ENCODE measurements at regions not wholly inside any gene's neighbourhood (a gene's known extent, or its start where the extent isn't known, plus 50 kb on each side); places are given as distances from the start of the nearest gene placed in this dataset.

DNA sequence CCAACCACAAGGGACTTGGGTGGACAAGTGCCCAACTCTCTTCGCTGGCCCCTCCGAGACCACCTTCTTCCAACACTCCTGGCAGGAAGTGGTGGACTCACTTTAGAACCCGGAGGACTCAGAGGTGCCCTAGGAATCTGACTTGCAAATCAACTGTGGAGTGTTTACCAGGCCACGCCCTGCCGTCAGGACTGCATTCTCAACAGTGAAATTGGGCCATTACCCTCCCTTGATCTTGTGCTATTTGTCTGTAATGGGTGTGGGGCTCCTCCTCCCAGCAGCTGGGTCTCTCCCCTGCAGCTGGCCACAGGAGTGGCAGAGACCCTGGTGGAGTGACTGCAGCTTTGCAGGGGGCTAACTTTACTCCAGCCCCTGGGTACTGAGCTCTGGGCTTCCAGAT lies 212.2 kb upstream of the RPL38 start:
- DNase-seq: no peak

DNA sequence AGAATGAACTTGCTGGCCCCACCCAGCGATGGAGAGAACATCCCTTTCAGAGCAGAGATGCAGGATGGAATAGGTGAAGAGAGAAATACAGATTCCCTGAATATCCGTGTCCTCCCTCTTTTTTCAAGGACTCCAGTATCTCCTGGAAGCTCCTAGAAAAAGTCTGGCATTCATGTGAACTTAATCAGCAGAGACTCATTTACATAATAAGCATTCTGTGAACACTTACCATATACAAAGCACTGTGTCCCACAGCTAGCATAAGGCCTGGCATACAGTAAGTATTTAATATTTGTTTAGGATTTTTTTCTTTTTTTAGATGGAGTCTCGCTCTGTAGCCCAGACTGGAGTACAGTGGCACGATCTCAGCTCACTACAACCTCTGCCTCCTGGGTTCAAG lies 208.5 kb upstream of the RPL38 start:
- DNase-seq: no peak

DNA sequence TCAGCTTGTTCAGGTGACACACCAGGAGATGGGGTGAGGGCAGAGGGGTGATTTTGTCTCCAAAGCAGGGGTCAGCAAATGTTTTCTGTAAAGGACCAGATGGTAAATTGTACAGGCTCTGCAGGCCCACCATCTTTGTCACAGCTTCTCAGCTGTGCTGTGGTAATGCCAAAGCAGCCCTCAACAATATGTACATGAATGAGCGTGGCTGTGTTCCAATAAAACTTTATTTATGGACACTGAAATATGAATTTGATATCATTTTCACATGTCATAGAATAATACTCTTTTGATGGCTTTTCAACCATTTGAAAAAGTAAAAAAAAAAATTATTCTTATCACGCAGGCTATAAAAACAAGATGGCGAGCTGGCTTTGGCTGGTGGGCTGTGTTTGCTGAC lies 206.4 kb upstream of the RPL38 start:
- no peak for DNase-seq

DNA sequence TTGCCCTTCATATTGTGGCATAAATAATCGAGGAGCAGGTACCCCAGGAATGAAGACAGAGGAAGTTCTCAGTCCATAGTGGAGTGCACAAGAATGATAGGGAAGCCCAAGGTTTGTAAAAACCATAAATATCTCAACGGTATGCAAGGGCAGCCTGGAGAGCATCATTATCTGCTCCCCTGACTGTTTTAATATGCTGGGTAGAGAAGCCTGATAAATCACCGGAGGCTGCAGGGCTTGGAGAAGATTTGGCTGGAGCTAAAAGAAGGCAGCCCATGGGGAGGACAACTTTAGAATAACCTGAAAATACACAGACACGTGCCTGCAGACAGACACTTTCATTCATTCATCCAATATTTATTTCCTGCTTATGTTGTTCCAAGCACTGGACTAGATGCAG lies 205.2 kb upstream of the RPL38 start:
- no peak for DNase-seq

DNA sequence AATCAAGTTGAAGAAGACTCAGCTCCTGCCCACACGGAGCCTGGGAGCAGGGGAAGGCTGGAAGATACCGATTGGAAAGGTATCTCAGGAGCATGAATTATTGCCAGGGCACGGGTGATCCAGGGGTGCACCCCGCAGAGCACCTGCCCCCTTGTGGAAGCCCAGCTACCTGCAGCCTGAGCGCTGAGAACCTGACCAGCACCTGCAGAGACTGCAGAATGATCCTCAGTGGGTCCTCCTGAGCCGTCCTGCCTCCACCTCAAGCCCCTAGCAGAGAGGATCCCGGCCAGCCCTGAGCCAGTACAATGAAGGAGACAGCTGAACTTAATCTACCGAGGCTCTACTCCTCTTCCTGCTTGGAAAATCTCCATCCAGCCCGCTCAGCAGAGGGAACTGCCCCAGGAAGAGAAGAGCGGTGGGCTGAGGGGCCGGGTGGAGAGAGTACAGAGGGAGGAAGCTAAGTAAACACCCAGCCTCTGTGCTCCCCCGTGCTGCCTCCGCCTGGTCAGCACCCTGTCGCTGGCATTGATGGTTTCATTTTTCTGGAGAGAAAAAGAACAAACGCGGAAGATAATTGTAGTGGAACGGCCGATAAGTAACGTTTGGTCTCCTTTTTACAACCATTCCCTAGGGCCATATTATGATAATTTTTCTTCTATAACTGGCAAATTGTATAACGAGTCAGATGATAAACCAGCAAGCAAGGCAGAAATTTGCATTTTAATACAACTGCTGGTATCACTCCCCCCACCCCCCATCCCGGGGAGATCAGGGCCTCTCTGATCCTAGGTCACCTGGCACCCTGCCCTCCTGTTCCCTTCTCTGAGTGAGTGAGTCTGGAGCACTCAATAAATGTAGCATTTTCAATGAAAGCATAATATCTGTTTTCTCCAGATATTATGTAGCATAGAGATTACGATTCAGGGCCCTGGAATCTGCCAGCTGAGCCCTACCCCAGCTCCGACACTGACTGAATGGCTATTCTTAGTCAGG lies 204.5 kb upstream of the RPL38 start:
- peak; percentile 81 for DNase-seq

DNA sequence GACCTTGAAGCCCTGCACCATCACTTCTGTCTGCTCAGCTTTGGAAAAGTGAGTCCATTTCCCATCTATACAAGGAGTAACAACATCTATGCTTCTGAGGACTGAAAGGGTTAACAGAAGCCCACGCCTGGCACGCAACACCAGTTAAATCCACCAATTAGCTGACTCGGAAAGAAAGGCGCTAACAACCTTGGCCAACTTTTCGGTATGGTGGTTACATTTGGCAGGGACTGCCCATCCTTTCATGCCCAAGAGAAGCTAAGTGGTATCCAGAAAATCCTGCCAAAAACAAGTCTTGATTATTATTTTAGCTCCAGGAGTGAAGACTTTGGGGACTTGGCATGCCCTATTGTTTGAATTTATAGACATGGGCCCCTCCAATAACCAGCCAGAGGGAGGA lies 202.3 kb upstream of the RPL38 start:
- no peak for DNase-seq

DNA sequence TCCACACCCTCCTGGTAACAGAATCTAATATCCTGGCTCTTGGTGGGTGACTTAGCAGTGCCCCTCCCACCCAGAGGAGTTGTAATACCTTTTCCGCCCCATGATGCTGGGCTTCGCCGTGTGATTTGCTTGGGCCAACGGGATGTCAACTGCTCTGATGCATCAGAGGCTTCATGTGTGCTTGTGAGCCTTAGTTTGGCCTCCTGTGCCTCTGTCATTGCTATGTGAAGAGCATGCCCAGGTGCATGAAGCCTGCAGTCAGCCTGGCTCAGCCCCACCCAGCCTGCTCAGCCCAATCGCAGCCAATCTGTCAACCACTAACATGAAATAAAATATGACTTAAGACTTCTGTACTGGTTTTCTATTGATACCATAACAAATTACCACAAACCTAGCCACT lies 201.2 kb upstream of the RPL38 start:
- no peak for DNase-seq

DNA sequence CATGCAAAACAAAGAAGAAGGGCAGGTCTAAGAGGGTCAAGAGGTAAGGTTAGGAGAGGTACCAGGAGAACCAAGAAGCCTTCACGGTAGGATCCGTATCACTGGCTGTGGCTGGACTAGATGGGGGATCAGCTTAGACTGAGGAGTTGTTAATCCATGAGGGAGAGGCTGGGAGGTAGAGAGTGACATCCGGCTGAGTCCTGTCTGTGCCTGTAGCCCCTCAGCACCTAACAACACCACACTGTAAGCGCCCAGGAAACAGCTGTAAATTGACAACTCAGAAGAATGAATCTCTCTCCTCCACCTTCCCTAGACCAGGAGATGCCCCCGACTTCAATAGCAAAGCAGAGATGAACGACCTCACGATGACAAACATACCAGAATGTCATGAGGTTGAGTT lies 199.4 kb upstream of the RPL38 start:
- no peak for DNase-seq

DNA sequence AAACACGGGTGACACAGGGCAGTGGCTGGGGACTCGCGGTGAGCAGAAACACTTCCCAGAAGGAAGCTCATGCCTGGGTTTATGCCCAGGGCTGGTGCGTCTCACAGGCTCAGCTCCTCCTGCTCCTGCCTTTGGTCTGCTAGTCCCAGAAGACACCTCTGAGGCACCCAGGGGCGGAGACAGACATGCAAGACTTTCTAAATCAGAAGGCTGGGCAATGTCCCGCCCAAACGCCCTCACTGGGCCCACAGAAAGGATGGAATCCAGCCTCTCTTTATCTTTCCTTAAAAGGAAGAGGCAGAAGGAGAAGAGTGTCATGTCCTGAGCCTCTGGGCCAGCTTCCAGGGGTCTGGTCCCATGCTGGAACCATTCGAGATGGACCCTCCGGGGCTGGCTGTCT lies 197.7 kb upstream of the RPL38 start:
- DNase-seq: no peak

DNA sequence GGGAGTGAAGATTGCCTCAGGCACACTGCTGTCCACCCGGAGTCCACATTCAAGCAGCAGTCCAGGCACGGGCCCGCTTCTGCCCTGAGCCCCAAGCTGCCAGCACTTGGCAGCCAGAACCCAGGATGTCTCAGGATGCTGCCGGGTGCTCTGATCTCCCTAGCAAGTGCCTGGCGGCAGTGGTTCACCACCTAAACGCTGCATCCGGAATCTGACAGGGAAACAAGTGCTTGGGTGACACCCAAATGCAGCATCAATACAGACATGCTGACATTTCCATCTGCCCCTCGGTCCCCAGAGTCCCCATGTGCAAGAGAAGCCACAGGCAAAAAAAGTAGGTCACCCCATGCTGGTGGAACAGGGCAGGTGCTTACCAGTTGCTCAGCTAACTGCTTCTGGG lies 197.1 kb upstream of the RPL38 start:
- no peak for DNase-seq

DNA sequence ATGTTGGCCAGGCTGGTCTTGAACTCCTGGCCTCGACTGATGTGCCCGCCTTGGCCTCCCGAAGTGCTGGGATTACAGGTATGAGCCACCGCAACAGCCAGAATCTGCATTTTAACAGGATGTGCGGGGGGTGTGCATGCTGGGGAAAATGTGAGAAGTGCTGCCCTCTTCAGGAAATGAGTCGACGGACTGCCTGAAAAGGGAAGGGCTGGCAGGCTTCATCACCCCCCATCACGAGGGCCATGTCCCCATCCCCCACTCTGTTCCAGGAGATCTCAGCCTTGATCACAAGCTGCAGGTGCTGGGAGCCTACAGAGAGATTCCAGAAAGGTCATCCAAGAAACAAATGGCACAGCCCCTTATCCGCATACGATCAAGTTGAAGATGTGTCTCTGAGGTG lies 195.3 kb upstream of the RPL38 start:
- DNase-seq: peak; percentile 53

DNA sequence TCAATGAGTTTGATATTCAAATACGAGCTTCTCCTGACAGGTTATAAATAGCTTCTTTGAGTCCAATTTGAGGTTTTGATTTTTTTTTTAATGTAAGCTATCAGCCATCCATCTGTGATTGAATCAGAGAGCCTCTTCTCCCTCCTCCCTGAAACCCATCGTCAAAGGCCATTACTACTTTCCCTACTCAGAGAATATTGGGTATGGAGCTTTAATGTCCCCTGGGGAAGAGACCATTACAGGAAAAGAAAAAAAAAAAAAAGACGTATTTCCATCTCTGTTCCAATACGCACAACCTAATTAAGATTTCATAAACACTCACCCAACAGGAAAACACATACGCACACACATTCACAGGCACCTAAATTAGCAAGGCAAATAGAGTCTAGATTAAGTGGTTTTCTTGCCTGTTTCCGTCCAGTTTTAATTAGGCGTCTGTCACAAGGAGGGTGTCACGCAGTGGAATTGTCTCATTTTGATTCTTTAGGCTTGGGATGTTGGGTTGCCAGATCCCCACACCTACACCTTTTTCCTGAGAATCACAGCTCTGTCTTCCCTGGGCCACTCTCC lies 194.3 kb upstream of the RPL38 start:
- no peak for DNase-seq

DNA sequence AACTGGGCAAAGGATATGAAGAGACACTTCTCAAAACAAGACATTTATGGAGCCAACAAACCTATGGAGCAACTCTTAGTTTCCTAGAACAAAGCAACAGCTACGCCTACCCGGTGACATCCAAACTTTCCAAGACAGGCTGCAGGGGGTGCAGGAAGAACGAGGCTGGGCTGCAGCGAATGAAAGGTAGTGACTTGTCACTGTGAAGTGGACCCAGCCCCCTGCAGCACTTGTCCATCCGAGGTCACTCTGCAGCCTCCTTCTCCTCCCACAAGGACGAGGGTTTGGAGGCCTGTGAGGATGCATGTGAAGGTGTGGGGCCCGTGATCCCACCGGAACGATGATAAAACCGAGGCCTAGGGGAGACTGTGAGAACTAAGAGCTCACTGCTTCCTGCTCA lies 192.6 kb upstream of the RPL38 start:
- no peak for DNase-seq

DNA sequence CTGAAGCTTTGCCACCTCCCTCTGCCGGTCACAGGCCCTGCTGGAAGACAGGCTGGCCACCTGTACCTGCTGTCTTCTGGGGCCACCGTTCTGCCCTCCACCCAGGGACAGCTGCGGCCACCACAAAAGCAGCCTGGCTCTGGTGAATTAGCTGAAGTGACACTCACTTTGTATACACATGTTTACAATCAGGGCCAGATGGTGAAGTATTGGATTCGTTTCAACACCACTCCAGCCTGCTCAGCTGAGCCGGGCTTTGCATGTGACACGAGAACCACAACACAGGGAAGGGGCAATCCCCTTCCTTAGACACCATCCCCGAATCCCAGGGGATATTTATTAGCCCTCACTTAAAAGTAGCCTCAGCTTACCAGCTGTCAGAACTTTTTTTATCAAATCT lies 191.5 kb upstream of the RPL38 start:
- DNase-seq: no peak

DNA sequence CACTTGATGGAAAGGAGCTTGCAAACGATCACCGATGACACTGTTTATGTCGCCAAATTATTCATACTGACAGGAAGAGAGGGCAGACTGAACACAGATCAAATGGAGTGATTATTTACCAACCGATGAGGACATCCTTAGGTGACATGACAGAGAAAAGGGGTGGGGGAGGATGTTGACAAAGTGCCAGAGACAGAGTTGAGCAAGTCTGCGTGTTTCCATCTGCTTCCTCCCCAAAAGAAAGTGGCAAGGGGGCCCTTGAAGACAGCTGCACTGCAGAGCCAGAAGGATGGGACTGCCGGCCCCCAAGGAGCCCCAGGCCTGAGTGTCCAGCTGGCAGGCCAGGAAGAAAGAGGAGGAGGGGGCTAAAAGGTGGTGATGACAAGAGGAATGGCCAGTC lies 191.0 kb upstream of the RPL38 start:
- peak; percentile 31 for DNase-seq

DNA sequence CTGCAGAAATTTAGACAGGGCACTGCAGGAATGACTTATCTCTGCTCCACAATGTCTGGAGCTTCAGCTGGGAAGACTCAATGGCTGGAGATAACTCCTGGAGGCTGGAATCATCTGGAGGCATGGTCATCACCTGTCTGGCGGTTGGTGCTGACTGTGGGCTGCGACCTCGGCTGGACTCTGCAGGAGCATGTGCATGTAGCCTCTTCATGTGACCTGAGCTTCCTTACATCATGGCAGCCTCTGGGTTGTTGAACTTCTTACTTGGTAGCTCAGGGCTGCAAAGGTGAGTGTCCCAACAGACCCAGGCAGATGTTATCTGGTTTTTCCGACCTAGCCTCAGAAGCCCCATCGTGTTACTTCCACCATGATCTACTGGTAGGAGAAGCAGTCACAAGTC lies 188.2 kb upstream of the RPL38 start:
- no peak for DNase-seq

DNA sequence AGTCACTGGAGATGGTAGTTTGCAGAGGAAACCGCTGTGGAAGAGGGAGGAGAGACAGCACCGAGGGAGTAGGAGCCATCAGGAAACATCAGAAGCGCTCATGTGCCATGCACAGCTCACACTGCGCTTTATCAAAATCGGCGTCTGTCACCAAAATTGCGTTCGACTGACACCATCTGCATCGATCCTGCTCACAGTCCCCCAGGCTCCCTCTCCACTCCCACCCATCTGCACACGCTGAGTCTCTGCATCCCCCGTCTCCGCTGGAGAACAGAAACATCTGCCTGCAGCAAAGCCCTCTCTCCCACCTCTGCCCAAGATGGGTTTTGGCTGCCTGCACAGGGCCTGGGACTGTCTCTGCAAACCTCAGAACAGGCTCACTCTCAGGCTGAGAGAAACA lies 187.5 kb upstream of the RPL38 start:
- DNase-seq: no peak

DNA sequence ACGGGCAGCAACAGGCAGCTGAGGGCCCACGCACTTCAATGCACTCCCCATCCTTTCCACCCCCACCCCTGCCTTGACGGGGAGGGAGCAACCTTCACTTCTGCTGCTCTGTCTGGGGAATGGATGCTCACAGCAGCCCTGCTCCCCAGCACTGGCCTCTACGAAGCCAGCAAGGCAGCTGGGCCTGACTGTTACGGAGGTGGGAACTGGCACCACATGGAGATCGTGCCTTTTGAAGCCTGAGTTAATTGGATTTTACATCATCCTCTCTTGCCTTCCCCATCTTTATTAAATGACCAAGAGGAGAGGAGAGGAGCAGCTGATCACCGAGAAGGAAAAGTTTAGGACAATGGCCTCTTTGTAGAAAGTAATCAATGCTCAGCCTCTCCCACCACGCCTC lies 187.0 kb upstream of the RPL38 start:
- DNase-seq: no peak

DNA sequence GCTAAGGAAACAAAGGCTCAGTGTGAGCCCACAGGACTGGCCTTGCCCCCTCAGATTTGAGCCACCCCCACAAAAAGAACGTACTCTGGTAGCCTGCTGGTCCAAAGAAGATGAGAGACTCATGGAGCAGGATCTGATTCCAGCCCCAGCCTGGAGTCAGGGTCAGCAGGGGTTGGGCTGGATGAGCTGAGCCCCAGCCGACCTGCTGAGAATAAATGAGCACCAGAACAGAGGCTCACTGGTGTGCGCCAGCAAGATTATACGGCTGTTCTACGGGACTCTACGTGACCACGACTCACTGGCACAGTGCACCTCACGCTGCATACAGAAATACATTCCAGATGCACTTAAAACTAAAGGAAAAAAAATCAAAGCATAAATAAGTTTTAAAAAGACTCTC lies 186.0 kb upstream of the RPL38 start:
- DNase-seq: no peak

DNA sequence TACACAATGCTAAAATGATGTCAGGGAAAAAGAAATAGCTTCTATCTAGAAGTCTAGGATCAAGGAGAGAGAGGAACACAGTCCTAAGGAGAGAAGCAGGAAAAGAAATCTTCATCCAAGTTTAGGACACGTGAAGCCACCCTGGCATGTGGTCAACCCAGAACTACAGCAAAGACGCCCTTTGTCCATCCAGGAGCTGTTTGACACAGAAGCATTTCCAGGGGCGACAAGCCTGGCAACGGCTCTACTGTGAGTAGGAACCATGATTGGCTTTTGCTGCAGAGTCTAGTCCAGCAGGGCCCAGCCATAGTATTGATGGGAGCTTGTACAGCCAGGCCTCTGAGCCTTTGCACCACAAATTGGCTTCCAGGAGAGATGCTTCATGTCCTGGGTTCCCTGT lies 185.4 kb upstream of the RPL38 start:
- DNase-seq: no peak

DNA sequence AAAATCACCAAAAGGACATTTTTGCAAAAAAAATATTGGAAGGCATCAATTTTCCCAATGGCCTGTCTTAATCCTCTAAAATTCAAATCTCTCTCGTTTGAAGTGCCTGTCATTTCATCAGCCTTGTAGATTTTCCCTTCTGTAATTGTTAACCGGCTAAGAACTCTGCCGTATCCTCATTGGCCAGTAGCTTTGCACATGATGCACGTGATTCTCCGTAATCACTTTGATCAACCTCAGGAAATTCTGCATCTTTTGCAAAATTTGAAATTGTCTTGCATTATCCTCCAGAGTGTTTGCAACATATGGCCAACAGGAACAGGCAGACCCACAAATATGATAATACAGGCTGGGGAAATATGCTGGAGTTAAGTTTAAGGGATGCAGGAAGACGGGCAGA lies 184.2 kb upstream of the RPL38 start:
- no peak for DNase-seq

DNA sequence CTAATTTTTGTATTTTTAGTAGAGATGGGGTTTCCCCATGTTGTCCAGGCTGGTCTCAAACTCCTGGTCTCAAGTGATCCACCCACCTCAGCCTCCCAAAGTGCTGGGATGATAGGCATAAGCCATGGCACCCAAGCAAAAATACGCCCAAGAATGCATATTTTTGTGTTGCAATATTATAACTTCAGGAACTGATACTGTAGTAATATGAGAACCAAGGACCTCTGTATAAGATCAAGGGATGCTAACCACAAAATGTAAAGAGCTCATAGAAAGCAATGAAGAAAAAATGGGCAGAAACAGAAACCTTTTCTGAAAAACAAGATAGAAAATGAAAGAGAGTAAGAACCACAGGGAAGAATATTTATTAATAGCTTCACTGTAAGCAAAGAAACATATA lies 183.6 kb upstream of the RPL38 start:
- DNase-seq: no peak

DNA sequence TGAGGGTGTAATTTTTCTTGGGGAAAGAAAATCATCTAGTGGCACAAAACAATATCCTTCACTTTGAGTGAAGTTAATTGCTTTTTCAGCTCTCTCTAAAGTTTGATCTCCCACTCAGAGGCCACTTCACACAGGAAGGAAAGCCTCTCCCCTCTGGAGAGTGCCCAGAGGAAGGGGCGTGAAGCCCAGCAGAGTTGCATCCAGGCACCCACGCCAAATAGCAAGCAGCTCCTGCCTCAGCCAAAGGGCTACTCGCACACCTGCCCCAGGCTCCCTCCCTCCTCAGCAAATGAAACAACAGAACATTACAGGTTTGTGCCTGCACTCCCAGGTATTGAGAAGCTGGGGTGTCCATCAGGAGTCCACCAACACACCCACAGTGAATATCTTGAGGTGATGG lies 183.0 kb upstream of the RPL38 start:
- DNase-seq: no peak

DNA sequence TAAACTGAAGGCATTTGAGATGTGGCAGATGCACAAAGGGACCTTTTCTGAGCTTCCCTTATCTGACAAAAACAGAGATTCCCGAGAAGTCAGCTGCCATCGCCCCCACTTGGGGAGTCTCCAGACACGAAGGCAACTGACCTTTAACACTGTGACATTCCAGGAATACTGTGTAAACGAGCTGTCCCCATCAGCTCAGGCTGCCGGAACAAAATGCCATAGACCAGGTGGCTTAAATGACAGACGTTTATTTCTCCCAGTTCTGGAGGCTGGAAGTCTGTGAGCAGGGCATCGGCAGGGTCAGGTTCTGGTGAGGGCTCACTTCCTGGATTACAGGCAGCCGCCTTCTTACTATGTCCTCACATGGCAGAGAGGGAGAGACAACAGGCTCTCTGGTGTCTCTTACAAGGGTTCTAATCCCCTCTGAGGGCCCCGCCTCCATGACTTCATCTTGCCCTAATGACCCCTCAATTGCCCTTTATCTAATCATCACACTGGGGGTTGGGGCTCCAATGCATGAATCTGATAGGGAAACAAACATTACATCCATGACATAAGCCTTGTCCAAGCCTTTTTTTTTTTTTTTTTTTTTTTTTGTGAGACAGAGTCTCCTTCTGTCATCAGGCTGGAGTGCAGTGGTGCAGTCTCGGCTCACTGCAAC lies 178.5 kb upstream of the RPL38 start:
- DNase-seq: no peak

All from stimulated activated CD8-positive, alpha-beta memory T cell treated with anti-CD3 and anti-CD28 coated beads, Interleukin-4, amount 100 ng/mL, for 48 hours (primary cell).